GM20000 (cell line): ENCODE measurements at regions not wholly inside any gene's neighbourhood (a gene's known extent, or its start where the extent isn't known, plus 50 kb on each side); places are given as distances from the start of the nearest gene placed in this dataset.

Source experiments
- DNase-seq: peaks from one replicate; pipeline ENCODE4 v3.0.0; 2012; ENCODE audit warnings: low spot score
- TF ChIP-seq, protein P1 (sequence below): IDR thresholded peaks from 2 replicates; pipeline ENCODE4 v1.5.1; 2012; ENCODE audit warnings: mild to moderate bottlenecking, control low read depth; ENCODE audit errors: extremely low read depth, missing control alignments

DNA sequence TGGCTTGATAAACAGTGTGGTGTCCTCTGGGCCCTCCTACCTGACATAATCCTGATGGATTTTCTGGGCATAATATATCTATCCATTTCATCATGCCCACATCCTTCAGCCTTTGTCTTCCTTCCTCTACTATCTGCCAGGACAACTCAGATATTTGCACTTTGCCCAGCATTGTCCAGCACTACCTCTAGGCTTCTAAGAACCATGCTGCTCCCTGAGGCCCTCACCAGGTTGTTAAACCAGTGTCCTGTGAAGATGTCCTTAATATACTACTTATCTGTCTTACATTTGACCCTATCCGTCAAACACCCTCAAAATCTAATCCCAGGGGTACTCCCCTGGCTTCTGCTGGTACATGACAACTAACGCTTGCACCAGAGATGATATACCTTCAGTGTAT lies 58.2 kb upstream of the MAML3 start:
- TF ChIP-seq, protein P1, sequence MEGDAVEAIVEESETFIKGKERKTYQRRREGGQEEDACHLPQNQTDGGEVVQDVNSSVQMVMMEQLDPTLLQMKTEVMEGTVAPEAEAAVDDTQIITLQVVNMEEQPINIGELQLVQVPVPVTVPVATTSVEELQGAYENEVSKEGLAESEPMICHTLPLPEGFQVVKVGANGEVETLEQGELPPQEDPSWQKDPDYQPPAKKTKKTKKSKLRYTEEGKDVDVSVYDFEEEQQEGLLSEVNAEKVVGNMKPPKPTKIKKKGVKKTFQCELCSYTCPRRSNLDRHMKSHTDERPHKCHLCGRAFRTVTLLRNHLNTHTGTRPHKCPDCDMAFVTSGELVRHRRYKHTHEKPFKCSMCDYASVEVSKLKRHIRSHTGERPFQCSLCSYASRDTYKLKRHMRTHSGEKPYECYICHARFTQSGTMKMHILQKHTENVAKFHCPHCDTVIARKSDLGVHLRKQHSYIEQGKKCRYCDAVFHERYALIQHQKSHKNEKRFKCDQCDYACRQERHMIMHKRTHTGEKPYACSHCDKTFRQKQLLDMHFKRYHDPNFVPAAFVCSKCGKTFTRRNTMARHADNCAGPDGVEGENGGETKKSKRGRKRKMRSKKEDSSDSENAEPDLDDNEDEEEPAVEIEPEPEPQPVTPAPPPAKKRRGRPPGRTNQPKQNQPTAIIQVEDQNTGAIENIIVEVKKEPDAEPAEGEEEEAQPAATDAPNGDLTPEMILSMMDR: no peak
- no peak for DNase-seq

DNA sequence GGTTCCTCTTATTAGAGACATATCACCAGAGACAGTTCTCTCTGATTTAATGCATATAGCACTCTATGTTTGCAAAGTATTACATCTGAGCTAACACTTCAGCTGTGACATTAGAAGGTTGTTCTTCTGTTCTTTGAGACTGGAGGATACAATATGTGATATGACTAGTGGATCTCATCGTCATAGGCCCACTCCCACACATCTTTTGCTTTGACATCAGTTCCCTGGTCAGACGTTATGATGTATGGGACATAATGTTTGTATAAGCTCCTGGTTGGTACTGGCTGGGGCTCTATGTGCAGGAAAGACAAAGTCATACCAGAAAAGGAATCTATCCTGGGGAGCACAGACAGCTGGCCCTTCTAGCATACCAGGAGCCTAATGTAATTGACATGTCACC lies 57.7 kb upstream of the MAML3 start:
- TF ChIP-seq, protein P1: no peak
- DNase-seq: no peak

DNA sequence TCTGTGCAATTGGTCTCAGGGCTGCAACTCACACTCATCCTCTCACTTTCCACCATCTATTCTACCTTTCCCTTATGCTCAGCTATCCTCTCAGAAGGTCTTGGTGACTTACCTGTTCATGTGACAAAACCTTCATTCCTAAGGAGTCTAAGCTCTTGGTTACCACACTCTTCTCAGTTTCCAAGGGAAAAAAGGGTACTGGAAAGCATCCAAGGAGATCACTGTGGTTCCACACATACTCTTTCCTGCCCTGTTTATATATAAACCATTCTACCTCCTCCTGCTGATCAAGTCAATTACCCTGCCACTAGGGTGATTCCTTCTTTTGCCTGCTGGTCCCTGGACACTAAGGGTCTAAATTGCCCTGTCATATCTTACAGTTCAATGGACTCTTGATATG lies 57.2 kb upstream of the MAML3 start:
- no peak for DNase-seq
- TF ChIP-seq, protein P1: no peak

DNA sequence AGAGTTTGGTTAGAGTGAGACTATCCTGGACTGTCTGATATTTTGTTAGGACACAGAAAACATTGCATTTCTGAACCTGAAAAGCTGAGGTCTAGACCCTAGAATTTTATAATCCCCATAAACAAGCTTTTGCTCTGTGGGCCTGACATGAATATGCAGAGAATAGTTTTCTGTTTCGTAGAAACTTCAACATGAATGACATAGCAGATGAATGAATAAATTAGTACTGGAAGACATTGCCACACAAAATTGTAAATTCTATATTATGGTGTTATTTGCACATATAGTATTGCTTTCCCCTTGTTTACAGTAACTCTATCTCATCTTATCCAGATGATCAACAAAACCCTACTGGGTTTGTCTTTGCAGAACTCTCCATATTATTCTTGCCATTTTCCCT lies 54.9 kb upstream of the MAML3 start:
- DNase-seq: no peak
- TF ChIP-seq, protein P1: no peak
